Activated CD8-positive, alpha-beta T cell treated with anti-CD3 and anti-CD28 coated beads for 36 hours (primary cell): ENCODE measurements at regions not wholly inside any gene's neighbourhood (a gene's known extent, or its start where the extent isn't known, plus 50 kb on each side); places are given as distances from the start of the nearest gene placed in this dataset.

ENCODE experiments used
- ATAC-seq: fragments of 200-7000 bp; cut with Tn5 transposase; one replicate; pipeline ENCODE4 v1.10.0; 2021; ENCODE audit warnings: mild to moderate bottlenecking, moderate library complexity
- CTCF ChIA-PET: fragments of 350-600 bp; sonication (Branson Sonifier 250); formaldehyde crosslinking; loops from one replicate; lab custom pipeline; 2021; ENCODE audit warnings: antibody characterized with exemption; lab: Charles Lee
- POLR2A ChIA-PET: fragments of 350-600 bp; sonication (Branson Sonifier 250); formaldehyde crosslinking; loops from one replicate; lab custom pipeline; 2021; ENCODE audit warnings: antibody characterized with exemption; lab: Charles Lee
- DNase-seq: peaks from one replicate; pipeline ENCODE4 v3.0.0-alpha.2; 2020
- H3K27ac Mint-ChIP-seq: one replicate; pipeline ENCODE4 v1.8.0; 2021; ENCODE audit warnings: mild to moderate bottlenecking, mixed read lengths
- H3K27me3 Mint-ChIP-seq: one replicate; pipeline ENCODE4 v1.8.0; 2021; ENCODE audit warnings: mixed read lengths
- H3K36me3 Mint-ChIP-seq: one replicate; pipeline ENCODE4 v1.8.0; 2021; ENCODE audit warnings: low read depth, mixed read lengths
- H3K4me1 Mint-ChIP-seq: one replicate; pipeline ENCODE4 v1.8.0; 2021; ENCODE audit warnings: low read depth, mixed read lengths
- H3K4me3 Mint-ChIP-seq: one replicate; pipeline ENCODE4 v1.8.0; 2021; ENCODE audit warnings: mild to moderate bottlenecking, moderate library complexity, mixed read lengths
- H3K9me3 Mint-ChIP-seq: one replicate; pipeline ENCODE4 v1.8.0; 2021; ENCODE audit warnings: mixed read lengths
- intact Hi-C: fragments of 100-400 bp; cut with micrococcal nuclease; formaldehyde crosslinking; loops from one replicate; pipeline ENCODE4 v1.10.0; 2022
- TF ChIP-seq, protein P1 (sequence below): fragments of 200-600 bp; IDR thresholded peaks from one replicate; pipeline ENCODE4 v1.8.0; 2022; ENCODE audit warnings: antibody characterized with exemption, mild to moderate bottlenecking

DNA sequence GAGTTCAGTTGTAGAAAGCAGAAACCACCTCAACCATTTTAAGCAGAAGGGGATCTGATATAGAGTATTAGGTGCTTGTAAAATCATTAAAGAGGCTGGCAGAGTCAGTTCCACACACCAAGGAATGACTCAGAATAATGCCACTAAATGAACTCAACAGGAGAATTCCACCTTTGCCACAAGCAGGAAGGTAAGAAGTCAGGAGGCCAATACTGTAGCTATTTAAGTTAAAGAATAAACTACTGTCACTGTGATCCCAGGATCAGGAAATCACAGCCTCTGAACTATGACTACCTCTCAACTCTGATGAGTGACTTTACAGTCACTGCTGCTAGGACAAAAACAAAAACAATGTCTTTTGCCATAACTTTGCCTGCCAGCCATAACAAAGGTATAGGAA lies 52.5 kb upstream of the PRMT6 start:
- Mint-ChIP-seq H3K27me3 (peaks cover 5% of the 10 kb centered on the region), H3K27ac (no peak overlapping the region), H3K4me3 (no peak overlapping the region), H3K36me3 (no peaks in the 10 kb centered on the region), H3K9me3 (no peaks in the 10 kb centered on the region), H3K4me1 (no peaks in the 10 kb centered on the region)
- intact Hi-C loops, result no loop called here
- ChIA-PET POLR2A (no interaction called here), CTCF (no interaction called here)
- TF ChIP-seq, protein P1, sequence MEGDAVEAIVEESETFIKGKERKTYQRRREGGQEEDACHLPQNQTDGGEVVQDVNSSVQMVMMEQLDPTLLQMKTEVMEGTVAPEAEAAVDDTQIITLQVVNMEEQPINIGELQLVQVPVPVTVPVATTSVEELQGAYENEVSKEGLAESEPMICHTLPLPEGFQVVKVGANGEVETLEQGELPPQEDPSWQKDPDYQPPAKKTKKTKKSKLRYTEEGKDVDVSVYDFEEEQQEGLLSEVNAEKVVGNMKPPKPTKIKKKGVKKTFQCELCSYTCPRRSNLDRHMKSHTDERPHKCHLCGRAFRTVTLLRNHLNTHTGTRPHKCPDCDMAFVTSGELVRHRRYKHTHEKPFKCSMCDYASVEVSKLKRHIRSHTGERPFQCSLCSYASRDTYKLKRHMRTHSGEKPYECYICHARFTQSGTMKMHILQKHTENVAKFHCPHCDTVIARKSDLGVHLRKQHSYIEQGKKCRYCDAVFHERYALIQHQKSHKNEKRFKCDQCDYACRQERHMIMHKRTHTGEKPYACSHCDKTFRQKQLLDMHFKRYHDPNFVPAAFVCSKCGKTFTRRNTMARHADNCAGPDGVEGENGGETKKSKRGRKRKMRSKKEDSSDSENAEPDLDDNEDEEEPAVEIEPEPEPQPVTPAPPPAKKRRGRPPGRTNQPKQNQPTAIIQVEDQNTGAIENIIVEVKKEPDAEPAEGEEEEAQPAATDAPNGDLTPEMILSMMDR, result no peak
- no peak for ATAC-seq
- DNase-seq, result no peak

DNA sequence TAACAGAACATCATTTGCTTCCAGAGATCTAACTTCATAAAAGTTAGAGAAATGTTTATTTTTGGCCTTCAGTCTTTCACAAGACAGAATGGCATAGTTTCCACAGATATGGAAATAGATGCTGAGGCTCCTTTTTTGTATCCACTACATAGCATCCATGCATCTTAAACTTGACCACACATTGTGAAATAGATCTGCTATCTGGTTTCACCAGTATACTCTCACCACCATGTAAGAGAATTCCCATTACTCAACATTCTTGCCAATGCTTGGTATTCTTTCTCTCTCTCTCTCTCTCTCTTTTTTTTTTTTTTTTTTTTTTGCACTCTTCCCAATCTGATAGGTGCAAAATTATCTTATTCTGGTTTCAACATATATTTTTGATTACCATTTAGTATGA lies 52.1 kb upstream of the PRMT6 start:
- peaks cover 5% of the 10 kb centered on the region for H3K27me3 Mint-ChIP-seq
- POLR2A ChIA-PET, result no interaction called here
- intact Hi-C loops, result no loop called here
- H3K4me1 Mint-ChIP-seq, result no peaks in the 10 kb centered on the region
- no peak overlapping the region for H3K4me3 Mint-ChIP-seq
- H3K36me3 Mint-ChIP-seq, result no peaks in the 10 kb centered on the region
- no peak for ATAC-seq
- CTCF ChIA-PET, result no interaction called here
- DNase-seq, result no peak
- TF ChIP-seq, protein P1, result no peak
- H3K27ac Mint-ChIP-seq, result no peak overlapping the region
- H3K9me3 Mint-ChIP-seq, result no peaks in the 10 kb centered on the region
